C4-2B (cell line): ENCODE measurements at regions not wholly inside any gene's neighbourhood (a gene's known extent, or its start where the extent isn't known, plus 50 kb on each side); places are given as distances from the start of the nearest gene placed in this dataset.

ENCODE experiments used
- CTCF ChIP-seq: fragments of 450-650 bp; conservative IDR thresholded peaks from 2 replicates; pipeline ENCODE4 v1.5.1; 2017; ENCODE audit warnings: mild to moderate bottlenecking
- ZFX ChIP-seq: fragments of 450-650 bp; IDR thresholded peaks from 2 replicates; pipeline ENCODE4 v1.6.1; 2017

GRCh38 chr2:57204364-57204763 lies 842.2 kb upstream of the VRK2 start:
- TF ChIP-seq CTCF (no peak), ZFX (no peak)
